ENCODE measurements at regions not wholly inside any gene's neighbourhood (a gene's known extent, or its start where the extent isn't known, plus 50 kb on each side); places are given as distances from the start of the nearest gene placed in this dataset.

- ATAC-seq (peak; percentile 20), DNase-seq (no peak)
- Histone ChIP-seq H3K4me1 (peaks cover 28% of the 10 kb centered on the region), H3K36me3 (replicated peaks in 1 of 2; ENCODE audit: insufficient read depth in 1 of 2, low read depth in 2 of 2) (no peaks in the 10 kb centered on the region), H3K9me3 (no peaks in the 10 kb centered on the region), H3K27me3 (no peaks in the 10 kb centered on the region), H3K4me3 (no peak overlapping the region), H3K27ac (peak overlapping the region in 3 of 4 donors; percentile 11 to 48 (median 41))
- WGBS, 2 donors, result 65 to 73% methylated on average over 5 of the region's 5 CpGs
- intact Hi-C loops (cut with DNase I), result loop anchor here (5.0 kb wide), 1 partner anchor 38 kb away; no protein-coding TSS in a partner anchor
- TF ChIP-seq POLR2A (IDR thresholded peaks at IDR 0.05) (no peak), CTCF (IDR thresholded peaks at IDR 0.05) (no peak)
These were observed 63.8 kb downstream of the IRF2BPL start for GRCh38 chr14:76964695-76965094.

GRCh38 chr14:76963372-76963771 is 65.1 kb downstream of the IRF2BPL start:
- Histone ChIP-seq H3K4me1 (peaks cover 23% of the 10 kb centered on the region), H3K36me3 (replicated peaks in 1 of 2; ENCODE audit: insufficient read depth in 1 of 2, low read depth in 2 of 2) (no peaks in the 10 kb centered on the region), H3K27me3 (no peaks in the 10 kb centered on the region), H3K9me3 (no peaks in the 10 kb centered on the region), H3K27ac (peak overlapping the region in 3 of 4 donors; percentile 48 to 89 (median 54)), H3K4me3 (no peak overlapping the region)
- peak in 1 of 4 donors; percentile 23 for DNase-seq
- TF ChIP-seq POLR2A (IDR thresholded peaks at IDR 0.05) (no peak), CTCF (IDR thresholded peaks at IDR 0.05) (no peak)
- no peak for ATAC-seq
- intact Hi-C loops (cut with DNase I), result loop anchor here (5.0 kb wide), 1 partner anchor 39 kb away; no protein-coding TSS in a partner anchor
- 59 to 61% methylated on average over 3 of the region's 3 CpGs for WGBS, 2 donors

GRCh38 chr14:76962303-76962660 is 66.2 kb downstream of the IRF2BPL start:
- H3K27ac ChIP-seq, result peak overlapping the region; percentile 25 to 89 (median 80)
- intact Hi-C loops (cut with DNase I), result loop anchor here (5.0 kb wide), 1 partner anchor 40 kb away; no protein-coding TSS in a partner anchor

GRCh38 chr14:76961631-76962302 is 66.7 kb downstream of the IRF2BPL start:
- WGBS, 2 donors, result 4 to 5% methylated on average over 17 to 24 of the region's 24 CpGs
- peaks cover 35% of the 10 kb centered on the region for H3K4me1 ChIP-seq
- H3K4me3 ChIP-seq, result no peak overlapping the region
- intact Hi-C loops (cut with DNase I), result loop anchor here (5.0 kb wide), 1 partner anchor 41 kb away; no protein-coding TSS in a partner anchor
- H3K27ac ChIP-seq, result peak overlapping the region; percentile 25 to 89 (median 80)
- TF ChIP-seq POLR2A (IDR thresholded peaks at IDR 0.05), result peak in 2 of 3 donors; percentile 45 to 49
- no peak for TF ChIP-seq CTCF (IDR thresholded peaks at IDR 0.05)
- no peaks in the 10 kb centered on the region for H3K9me3 ChIP-seq
- DNase-seq, result peak; percentile 74 to 91 (median 82)
- peak; percentile 92 for ATAC-seq
- H3K36me3 ChIP-seq (replicated peaks in 1 of 2; ENCODE audit: insufficient read depth in 1 of 2, low read depth in 2 of 2), result no peaks in the 10 kb centered on the region
- H3K27me3 ChIP-seq, result no peaks in the 10 kb centered on the region

More at GRCh38 chr14:76962303-76962660, 66.2 kb downstream of the IRF2BPL start:
- peak; percentile 8 for ATAC-seq
- no peaks in the 10 kb centered on the region for H3K9me3 ChIP-seq
- H3K4me3 ChIP-seq, result no peak overlapping the region
- no peaks in the 10 kb centered on the region for H3K36me3 ChIP-seq (replicated peaks in 1 of 2; ENCODE audit: insufficient read depth in 1 of 2, low read depth in 2 of 2)
- TF ChIP-seq CTCF (IDR thresholded peaks at IDR 0.05) (no peak), POLR2A (IDR thresholded peaks at IDR 0.05) (no peak)
- H3K4me1 ChIP-seq, result peaks cover 30% of the 10 kb centered on the region
- no peak for DNase-seq
- H3K27me3 ChIP-seq, result no peaks in the 10 kb centered on the region
- 91 to 100% methylated on average over 1 of the region's 1 CpG for WGBS, 2 donors

Data from body of pancreas (tissue), 4 donors.